Naive thymus-derived CD8-positive, alpha-beta T cell (primary cell): ENCODE measurements at regions not wholly inside any gene's neighbourhood (a gene's known extent, or its start where the extent isn't known, plus 50 kb on each side); places are given as distances from the start of the nearest gene placed in this dataset.

Experiments used
- ATAC-seq, 2 donors: fragments of 150-1000 bp; cut with Tn5 transposase in 1 of 2; sonication (Bioruptor Pico), chemical (Tn5 transposase) in 1 of 2; 1 replicate in 1 of 2; 2 replicates in 1 of 2; pipeline ENCODE4 v1.10.0; 2021; ENCODE audit warnings: mild to moderate bottlenecking in 2 of 2, moderate library complexity in 2 of 2
- POLR2A ChIA-PET: fragments of 350-600 bp; sonication (Branson Sonifier 250); formaldehyde crosslinking; loops from one replicate; lab custom pipeline; 2021; ENCODE audit warnings: antibody characterized with exemption; lab: Charles Lee
- DNase-seq, 10 donors: peaks; one replicate each; pipeline versions ENCODE4 v3.0.0 to v3.0.0-alpha.2; 2020 to 2022
- H3K27ac Mint-ChIP-seq, 10 donors: one replicate each; pipeline ENCODE4 v1.8.0; 2020 to 2022; ENCODE audit warnings: mild to moderate bottlenecking in 10 of 10, mixed read lengths in 10 of 10, moderate library complexity in 4 of 10, inconsistent platforms in 1 of 10
- H3K27me3 Mint-ChIP-seq, 5 donors: one replicate each; pipeline ENCODE4 v1.8.0; 2021 to 2022; ENCODE audit warnings: mixed read lengths in 5 of 5
- H3K36me3 Mint-ChIP-seq, 3 donors: one replicate each; pipeline ENCODE4 v1.8.0; 2020 to 2022; ENCODE audit warnings: mixed read lengths in 3 of 3, mild to moderate bottlenecking in 2 of 3, inconsistent platforms in 1 of 3
- H3K4me1 Mint-ChIP-seq, 4 donors: one replicate each; pipeline ENCODE4 v1.8.0; 2021 to 2022; ENCODE audit warnings: mixed read lengths in 4 of 4
- H3K4me3 Mint-ChIP-seq, 10 donors: one replicate each; pipeline ENCODE4 v1.8.0; 2020 to 2022; ENCODE audit warnings: mild to moderate bottlenecking in 10 of 10, mixed read lengths in 10 of 10, moderate library complexity in 6 of 10, inconsistent platforms in 1 of 10
- H3K9me3 Mint-ChIP-seq, 9 donors: one replicate each; pipeline ENCODE4 v1.8.0; 2020 to 2022; ENCODE audit warnings: mixed read lengths in 9 of 9, mild to moderate bottlenecking in 3 of 9, inconsistent platforms in 1 of 9, moderate library complexity in 1 of 9

DNA sequence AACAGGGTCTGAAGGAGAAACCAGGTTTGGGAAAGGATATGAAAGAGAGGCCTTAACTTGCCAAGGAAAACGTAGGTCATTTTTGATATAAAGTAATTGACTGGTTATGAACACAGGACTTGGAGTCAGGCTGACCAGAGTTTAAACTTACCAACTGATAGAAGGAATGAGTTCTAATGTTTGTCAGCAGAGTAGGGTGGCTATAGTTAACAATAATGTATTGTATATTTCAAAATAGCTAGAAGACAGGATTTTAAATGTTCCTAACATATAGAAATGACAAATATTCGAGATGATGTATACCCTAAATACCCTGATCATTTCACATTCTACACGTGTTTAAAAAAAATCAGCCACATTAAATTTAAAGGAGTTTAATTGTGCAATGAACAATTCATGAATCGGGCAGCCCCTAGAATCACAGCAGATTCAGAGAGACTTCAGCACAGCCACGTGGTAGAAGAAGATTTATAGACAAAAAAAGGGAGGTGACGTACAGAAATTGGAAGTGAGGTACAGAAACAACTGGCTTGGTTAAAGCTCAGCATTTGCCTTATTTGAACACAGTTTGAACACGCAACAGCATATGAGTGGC, 52.5 kb upstream of the PLEKHG7 start:
- Mint-ChIP-seq H3K9me3 (no peaks in the 10 kb centered on the region), H3K27me3 (no peaks in the 10 kb centered on the region), H3K27ac (peak overlapping the region in 8 of 10 donors; percentile 0 to 66 (median 20)), H3K4me1 (peaks cover 0 to 7% (median 2%) of the 10 kb centered on the region in 4 donors), H3K4me3 (no peak overlapping the region), H3K36me3 (no peaks in the 10 kb centered on the region)
- POLR2A ChIA-PET = interaction anchor here (0.5 to 1.0 kb wide), 2 partner anchors 247 to 393 kb away, joined by 3 to 4 read pairs; no protein-coding TSS in a partner anchor
- DNase-seq (no peak), ATAC-seq (no peak)

DNA sequence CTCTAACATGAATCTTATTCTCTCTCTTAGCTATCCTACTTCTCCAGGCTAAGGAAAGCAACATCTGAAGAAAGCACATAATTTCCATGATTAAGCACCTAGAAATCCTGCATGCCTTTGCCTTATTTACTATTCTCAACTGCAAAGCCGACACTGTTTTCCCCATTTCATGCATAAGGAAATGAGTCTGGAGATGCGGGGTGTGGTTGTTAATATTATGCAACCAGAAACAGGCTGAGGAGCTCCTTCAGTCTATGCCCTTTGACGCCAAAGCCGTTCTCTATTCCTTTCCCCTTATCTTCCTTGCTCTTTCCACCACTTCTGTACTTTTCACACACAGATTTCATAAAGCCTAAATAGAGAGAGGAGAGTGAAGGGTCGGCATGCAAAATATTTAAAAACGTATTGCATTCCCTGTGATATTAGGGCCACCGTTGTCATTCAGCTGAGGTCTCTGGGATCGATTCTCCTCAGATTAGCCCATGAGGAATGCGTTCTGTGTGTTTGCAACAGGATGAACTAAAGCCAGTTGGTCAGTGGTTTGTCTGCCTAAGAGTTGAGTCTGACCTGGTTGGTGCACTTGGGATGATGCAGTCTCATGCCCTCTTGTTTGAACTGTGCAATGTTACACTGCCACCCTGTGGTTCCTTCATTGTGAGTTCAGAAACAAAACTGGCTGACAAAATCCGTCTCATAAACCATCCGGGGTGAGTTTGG, 53.1 kb upstream of the PLEKHG7 start:
- POLR2A ChIA-PET = interaction anchor here (0.5 to 1.0 kb wide), 2 partner anchors 246 to 392 kb away, joined by 3 to 4 read pairs; no protein-coding TSS in a partner anchor
- H3K27ac Mint-ChIP-seq = peak overlapping the region in 7 of 10 donors; percentile 0 to 66 (median 22)
- ATAC-seq (peak; percentile 85 to 90), DNase-seq (peak; percentile 11 to 79 (median 58))
- H3K9me3 Mint-ChIP-seq = peaks cover 0 to under 1% (median 0%) of the 10 kb centered on the region in 9 donors
- peaks cover 0 to 7% (median 2%) of the 10 kb centered on the region in 4 donors for H3K4me1 Mint-ChIP-seq
- no peak overlapping the region for H3K4me3 Mint-ChIP-seq
- no peaks in the 10 kb centered on the region for H3K27me3 Mint-ChIP-seq
- H3K36me3 Mint-ChIP-seq = no peaks in the 10 kb centered on the region

DNA sequence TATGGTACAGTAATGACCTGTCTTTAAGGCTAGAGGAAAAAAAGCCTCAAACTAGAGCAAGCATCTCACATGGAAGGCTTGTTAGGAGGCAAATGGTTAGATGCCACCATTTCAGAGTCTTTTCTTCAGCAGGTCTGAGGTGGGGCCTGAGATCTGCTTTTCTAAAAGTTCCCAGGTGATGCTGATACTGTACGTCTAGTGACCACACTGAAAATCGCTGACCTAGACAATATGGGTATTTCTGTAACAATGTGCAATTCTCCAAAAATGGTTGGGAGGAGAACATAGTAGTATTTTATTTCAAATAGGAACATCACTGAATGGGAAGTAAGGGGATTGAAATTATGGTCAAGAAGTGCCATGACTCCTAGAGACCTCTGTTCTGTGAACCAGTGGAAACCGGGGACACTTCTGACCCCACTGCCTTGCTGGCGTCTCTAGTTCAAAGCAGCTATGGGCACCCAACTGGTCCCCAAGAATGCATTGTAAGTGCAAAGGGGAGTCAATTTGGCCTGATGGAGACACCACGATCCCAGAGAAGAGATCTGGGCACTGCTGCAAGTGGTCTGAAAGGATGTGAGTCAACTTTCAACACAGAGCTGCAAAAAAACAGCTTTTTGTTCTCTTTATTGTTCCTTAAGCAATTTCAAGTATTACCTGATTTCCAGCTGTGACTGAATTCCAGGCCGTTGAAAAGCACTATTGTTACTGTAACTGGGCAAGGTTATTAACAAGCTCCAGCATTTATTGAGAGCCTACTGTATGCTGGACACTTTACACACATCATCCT, 54.4 kb upstream of the PLEKHG7 start:
- peak overlapping the region in 3 of 10 donors; percentile 8 to 54 (median 18) for H3K27ac Mint-ChIP-seq
- DNase-seq (no peak), ATAC-seq (no peak)
- peaks cover 0 to 4% (median 3%) of the 10 kb centered on the region in 3 donors for H3K36me3 Mint-ChIP-seq
- POLR2A ChIA-PET = interaction anchor here (0.6 kb wide), 1 partner anchor 537 kb away, joined by 3 read pairs; no protein-coding TSS in a partner anchor
- H3K9me3 Mint-ChIP-seq = peaks cover 0 to 13% (median 4%) of the 10 kb centered on the region in 9 donors
- peaks cover 0 to 7% (median 2%) of the 10 kb centered on the region in 4 donors for H3K4me1 Mint-ChIP-seq
- H3K27me3 Mint-ChIP-seq = no peaks in the 10 kb centered on the region
- H3K4me3 Mint-ChIP-seq = no peak overlapping the region

DNA sequence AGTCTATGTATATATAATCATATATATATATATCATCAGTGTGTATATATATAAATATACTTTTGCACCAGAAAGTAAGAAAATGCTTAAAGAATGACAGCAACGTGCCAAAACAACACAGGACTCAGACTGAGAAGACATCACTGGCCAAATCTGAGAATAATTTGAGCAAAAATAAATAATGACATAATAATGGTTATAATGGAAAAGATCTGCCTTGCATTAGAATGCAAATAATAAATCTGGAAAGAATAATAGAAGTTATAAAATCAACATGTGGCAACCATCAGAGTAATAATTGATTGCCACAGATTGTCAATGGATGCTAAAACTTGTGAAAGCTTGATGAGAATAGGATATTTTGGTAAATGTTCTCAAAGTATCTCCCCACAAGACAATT, 61.5 kb upstream of the PLEKHG7 start:
- POLR2A ChIA-PET = no interaction called here
- H3K9me3 Mint-ChIP-seq = peaks cover 0 to 26% (median 9%) of the 10 kb centered on the region in 9 donors
- H3K27ac Mint-ChIP-seq = no peak overlapping the region
- no peak overlapping the region for H3K4me3 Mint-ChIP-seq
- H3K4me1 Mint-ChIP-seq = no peaks in the 10 kb centered on the region
- ATAC-seq (no peak), DNase-seq (no peak)
- H3K36me3 Mint-ChIP-seq = peaks cover 0 to 15% (median 12%) of the 10 kb centered on the region in 3 donors
- peaks cover 0 to 2% (median 0%) of the 10 kb centered on the region in 5 donors for H3K27me3 Mint-ChIP-seq

DNA sequence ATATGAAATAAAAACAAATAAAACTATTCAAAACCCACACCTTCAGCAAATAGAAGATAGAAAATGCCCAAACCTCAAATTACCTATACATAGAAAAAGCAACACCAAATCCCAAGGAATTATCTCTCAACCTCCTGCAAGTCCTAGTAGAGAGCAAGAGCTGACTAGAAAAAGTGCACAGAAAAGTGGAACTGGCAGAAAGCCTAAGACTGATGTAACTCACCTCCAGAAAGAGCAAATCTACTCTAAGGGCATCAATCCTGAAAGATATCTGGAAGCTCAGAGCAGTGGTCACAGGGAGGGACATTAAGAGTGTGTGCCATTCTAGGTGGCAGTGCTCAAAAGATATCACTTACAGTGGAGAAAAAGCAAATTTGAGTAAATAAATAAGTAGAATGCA, 62.1 kb upstream of the PLEKHG7 start:
- DNase-seq = no peak
- POLR2A ChIA-PET = no interaction called here
- H3K9me3 Mint-ChIP-seq = peaks cover 0 to 26% (median 9%) of the 10 kb centered on the region in 9 donors
- H3K27me3 Mint-ChIP-seq = peaks cover 0 to 5% (median 0%) of the 10 kb centered on the region in 5 donors
- ATAC-seq = no peak
- no peak overlapping the region for H3K4me3 Mint-ChIP-seq
- no peak overlapping the region for H3K27ac Mint-ChIP-seq
- H3K4me1 Mint-ChIP-seq = no peaks in the 10 kb centered on the region
- peaks cover 0 to 15% (median 12%) of the 10 kb centered on the region in 3 donors for H3K36me3 Mint-ChIP-seq

DNA sequence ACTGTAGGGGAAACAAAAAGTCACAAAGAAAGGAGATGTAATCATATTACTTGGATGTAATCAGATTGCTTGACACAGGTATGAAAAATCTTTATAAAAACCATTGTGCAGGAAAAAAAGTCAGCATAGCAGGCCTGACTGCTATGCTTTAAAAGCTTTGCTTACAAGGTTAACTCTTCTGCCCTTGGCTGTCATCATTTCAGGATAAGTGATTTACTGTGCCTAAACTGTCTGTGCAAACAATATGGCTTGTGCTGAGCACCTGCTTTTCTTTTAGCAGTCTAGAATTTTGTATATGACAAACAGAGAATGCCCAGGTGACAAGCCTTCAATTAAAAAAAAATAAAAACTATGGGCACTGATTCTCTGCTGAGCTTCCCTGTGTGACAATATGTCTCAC, 63.8 kb upstream of the PLEKHG7 start:
- ATAC-seq = no peak
- peaks cover 0 to 19% (median 9%) of the 10 kb centered on the region in 9 donors for H3K9me3 Mint-ChIP-seq
- H3K27ac Mint-ChIP-seq = no peak overlapping the region
- H3K4me3 Mint-ChIP-seq = no peak overlapping the region
- no peak for DNase-seq
- peaks cover 0 to 5% (median 0%) of the 10 kb centered on the region in 5 donors for H3K27me3 Mint-ChIP-seq
- peaks cover 0 to 15% (median 10%) of the 10 kb centered on the region in 3 donors for H3K36me3 Mint-ChIP-seq
- POLR2A ChIA-PET = no interaction called here
- H3K4me1 Mint-ChIP-seq = no peaks in the 10 kb centered on the region

DNA sequence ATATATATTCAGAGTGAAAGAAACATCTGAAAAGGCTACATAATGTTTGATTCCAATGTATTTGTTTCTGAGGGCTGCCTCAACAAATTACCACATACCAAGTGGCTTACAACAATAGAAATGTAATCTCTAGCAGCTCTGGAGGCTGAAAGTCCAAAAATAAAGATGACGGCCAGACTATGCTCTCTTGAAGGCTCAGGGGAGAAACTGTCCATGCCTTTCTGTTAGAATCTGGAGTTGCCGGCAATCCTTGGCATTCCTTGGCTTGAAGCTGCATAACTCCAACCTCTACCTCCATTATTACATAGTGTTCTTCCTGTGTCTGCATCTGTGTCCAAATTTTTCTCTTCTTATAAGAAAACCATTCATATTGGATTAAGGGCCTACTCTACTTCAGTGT, 68.1 kb upstream of the PLEKHG7 start:
- Mint-ChIP-seq H3K27me3 (peaks cover 0 to 2% (median 0%) of the 10 kb centered on the region in 5 donors), H3K36me3 (no peaks in the 10 kb centered on the region), H3K4me3 (no peak overlapping the region), H3K27ac (no peak overlapping the region), H3K4me1 (no peaks in the 10 kb centered on the region), H3K9me3 (no peaks in the 10 kb centered on the region)
- ATAC-seq (no peak), DNase-seq (no peak)
- POLR2A ChIA-PET = no interaction called here

GRCh38 chr12:92634202-92634601, 68.6 kb upstream of the PLEKHG7 start:
- Mint-ChIP-seq H3K4me1 (no peaks in the 10 kb centered on the region), H3K9me3 (no peaks in the 10 kb centered on the region), H3K27ac (no peak overlapping the region), H3K4me3 (no peak overlapping the region), H3K27me3 (peaks cover 0 to 2% (median 0%) of the 10 kb centered on the region in 5 donors), H3K36me3 (no peaks in the 10 kb centered on the region)
- ATAC-seq = no peak
- no peak for DNase-seq
- POLR2A ChIA-PET = no interaction called here

- H3K9me3 Mint-ChIP-seq = no peaks in the 10 kb centered on the region
- H3K4me1 Mint-ChIP-seq = no peaks in the 10 kb centered on the region
- H3K4me3 Mint-ChIP-seq = no peak overlapping the region
- no peaks in the 10 kb centered on the region for H3K36me3 Mint-ChIP-seq
- POLR2A ChIA-PET = no interaction called here
- H3K27me3 Mint-ChIP-seq = peaks cover 0 to 2% (median 0%) of the 10 kb centered on the region in 5 donors
- DNase-seq (no peak), ATAC-seq (no peak)
- no peak overlapping the region for H3K27ac Mint-ChIP-seq
Measured at GRCh38 chr12:92630968-92631367, 71.8 kb upstream of the PLEKHG7 start.

GRCh38 chr12:92629349-92630065, 73.3 kb upstream of the PLEKHG7 start:
- no peaks in the 10 kb centered on the region for H3K9me3 Mint-ChIP-seq
- H3K27me3 Mint-ChIP-seq = no peaks in the 10 kb centered on the region
- H3K4me1 Mint-ChIP-seq = no peaks in the 10 kb centered on the region
- ATAC-seq = no peak
- H3K36me3 Mint-ChIP-seq = no peaks in the 10 kb centered on the region
- no peak overlapping the region for H3K4me3 Mint-ChIP-seq
- POLR2A ChIA-PET = no interaction called here
- peak overlapping the region in 1 of 10 donors; percentile 24 for H3K27ac Mint-ChIP-seq
- DNase-seq = no peak

DNA sequence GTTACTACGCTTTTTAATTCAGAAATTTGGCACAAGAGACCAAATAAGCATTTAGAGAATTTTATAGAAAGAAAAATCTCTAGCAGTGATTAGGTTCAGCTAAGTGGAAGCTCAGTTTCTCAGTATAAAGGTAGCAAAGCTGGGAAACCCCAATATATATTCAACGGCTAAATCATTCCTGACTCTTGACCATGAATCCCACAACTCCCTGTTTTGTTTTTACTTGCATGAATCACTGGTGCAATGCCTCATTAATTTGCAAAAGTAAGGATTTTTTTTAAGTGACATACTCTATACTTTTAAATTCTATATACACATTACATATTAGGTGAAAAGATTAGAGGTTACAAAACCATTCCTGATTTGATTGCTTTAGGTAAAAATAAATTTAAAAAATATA, 74.3 kb upstream of the PLEKHG7 start:
- POLR2A ChIA-PET = no interaction called here
- no peak for ATAC-seq
- H3K4me3 Mint-ChIP-seq = no peak overlapping the region

DNA sequence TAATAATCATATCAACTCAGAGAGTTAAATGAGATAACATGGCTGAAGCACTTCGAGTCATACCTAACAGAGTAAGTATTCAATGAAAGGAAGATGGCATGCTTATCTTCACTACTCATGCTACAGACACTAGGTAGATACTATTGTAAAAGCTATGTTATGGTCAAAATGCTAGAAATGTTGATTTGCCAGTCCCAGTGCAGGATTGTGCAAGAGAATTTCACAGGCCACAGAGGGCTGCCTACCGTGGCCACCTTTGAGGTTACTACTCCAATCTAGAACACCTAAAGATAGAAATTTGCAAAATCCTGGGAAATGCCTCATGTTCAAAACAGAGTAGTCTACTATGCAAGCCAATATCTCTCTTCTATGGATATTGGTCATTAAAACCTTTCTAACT, 75.3 kb upstream of the PLEKHG7 start:
- DNase-seq (no peak), ATAC-seq (no peak)
- POLR2A ChIA-PET = no interaction called here
- H3K9me3 Mint-ChIP-seq = no peaks in the 10 kb centered on the region
- no peak overlapping the region for H3K27ac Mint-ChIP-seq
- no peak overlapping the region for H3K4me3 Mint-ChIP-seq
- no peaks in the 10 kb centered on the region for H3K36me3 Mint-ChIP-seq
- H3K27me3 Mint-ChIP-seq = no peaks in the 10 kb centered on the region
- no peaks in the 10 kb centered on the region for H3K4me1 Mint-ChIP-seq

More for the DNA sequence above, 74.3 kb upstream of the PLEKHG7 start:
- no peak overlapping the region for H3K27ac Mint-ChIP-seq
- H3K36me3 Mint-ChIP-seq = no peaks in the 10 kb centered on the region
- no peaks in the 10 kb centered on the region for H3K27me3 Mint-ChIP-seq
- H3K4me1 Mint-ChIP-seq = no peaks in the 10 kb centered on the region
- DNase-seq = no peak
- no peaks in the 10 kb centered on the region for H3K9me3 Mint-ChIP-seq
